NCI-H1417 treated with DMSO at 0.1 percent for 48 hours (cell line): ENCODE measurements at regions not wholly inside any gene's neighbourhood (a gene's known extent, or its start where the extent isn't known, plus 50 kb on each side); places are given as distances from the start of the nearest gene placed in this dataset.

Source experiments
- DNase-seq: peaks from one replicate; lab custom pipeline; 2025; lab: John Stamatoyannopoulos, UW

DNA sequence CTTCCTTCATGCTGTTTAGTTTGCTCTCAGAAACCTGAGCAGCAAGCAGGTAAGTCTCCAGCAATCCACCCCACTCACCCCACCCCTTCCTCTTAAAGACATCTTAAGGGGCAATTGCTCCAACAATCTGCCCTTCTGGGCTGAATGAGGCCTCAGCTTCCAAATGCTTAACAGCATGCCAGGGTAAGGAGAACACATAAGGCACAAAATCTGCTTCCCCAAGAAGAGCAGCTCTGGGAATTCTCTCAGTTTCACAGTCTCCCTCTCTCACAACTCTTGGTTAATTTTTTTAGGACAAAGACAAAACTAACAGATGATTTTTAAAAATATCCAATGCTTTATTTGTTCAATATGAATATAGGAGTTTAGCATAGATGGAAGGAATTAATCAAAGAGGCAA is 288.9 kb upstream of the CCDC196 start:
- no peak for DNase-seq

- no peak for DNase-seq
Measured at GRCh38 chr14:66206554-66206953, 279.6 kb upstream of the CCDC196 start.

- no peak for DNase-seq
Measured at GRCh38 chr14:66216763-66217162, 269.4 kb upstream of the CCDC196 start.

DNA sequence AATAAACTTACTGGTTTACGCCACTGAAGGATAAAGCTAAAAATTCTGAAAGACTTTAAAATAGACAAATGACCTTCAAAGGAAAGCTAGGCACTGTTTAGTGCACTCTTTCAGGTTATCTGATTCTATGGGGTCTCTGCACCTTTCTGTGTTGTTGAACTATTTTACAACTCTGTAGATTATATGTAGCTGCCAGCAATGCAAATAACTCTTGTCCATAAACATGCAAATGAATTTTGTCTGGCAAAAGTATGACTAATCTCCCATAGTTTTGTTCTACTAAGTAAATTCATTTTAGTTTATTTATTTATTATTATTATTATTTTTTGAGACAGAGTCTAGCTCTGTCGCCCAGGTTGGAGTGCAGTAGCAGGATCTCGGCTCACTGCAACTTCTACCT is 266.3 kb upstream of the CCDC196 start:
- DNase-seq: no peak

DNA sequence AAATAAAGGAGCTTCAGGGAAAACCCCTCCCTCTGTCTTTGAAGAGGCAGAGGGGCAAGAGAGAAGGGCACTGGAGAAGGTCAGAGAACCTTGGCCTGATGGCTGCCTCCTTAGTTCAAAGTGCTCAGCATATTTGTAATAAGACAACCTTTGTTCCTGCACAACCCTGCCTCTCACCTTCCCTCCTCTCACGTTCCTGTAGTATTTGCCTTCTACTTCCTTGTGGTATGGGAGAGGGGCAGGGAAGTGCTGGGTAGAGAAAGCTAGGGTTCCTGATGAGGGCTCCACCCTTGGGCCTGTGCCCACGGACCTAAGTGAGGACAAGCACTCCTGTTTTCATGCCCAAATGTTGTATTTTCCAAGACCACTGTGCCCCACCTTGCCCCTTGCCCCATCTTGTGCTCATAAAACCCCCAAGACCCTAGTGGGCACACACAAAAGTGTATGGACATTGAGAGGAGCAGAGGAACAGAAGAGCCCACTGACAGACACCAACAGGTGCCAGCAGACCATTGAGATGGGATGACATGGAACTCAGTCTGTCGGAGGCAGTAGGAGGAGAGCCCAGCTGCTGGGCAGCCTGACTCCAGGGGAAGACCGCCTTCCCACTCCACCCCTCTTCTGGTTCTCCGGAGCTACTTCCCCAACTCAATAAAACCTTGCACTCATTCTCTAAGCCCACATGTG is 261.5 kb upstream of the CCDC196 start:
- DNase-seq: no peak

GRCh38 chr14:66225337-66225736 is 260.8 kb upstream of the CCDC196 start:
- DNase-seq: no peak

DNA sequence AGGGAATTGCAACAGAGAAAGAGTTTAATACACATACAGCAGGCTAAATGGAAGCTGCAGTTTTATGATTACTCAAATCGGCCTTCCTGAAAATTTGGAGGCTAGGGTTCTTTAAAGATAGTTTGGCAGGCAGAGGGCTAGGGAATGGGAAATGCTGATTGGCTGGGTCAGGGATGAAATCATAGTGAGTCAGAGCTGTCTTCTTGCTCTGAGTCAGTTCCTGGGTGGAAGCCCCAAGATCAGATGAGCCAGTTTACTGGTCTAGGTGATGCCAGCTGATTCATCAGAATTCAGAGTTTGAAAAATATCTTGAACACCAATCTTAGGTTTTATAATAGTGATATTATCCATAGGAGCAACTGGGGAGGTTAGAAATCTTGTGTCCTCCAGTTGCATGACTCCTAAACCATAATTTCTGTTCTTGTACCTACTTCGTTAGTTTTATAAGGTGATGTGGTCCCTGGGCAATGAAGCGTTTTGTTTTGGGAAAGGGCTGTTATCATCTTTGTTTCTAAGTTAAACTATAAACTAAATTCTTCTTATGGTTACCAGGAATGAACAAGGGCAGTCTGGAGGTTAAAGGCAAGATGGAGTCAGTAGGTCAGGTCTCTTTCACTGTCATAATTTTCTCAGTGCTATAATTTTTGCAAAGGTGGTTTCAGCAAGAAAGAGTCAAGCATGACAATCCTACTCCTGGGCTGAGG is 257.8 kb upstream of the CCDC196 start:
- no peak for DNase-seq

- no peak for DNase-seq
Measured at GRCh38 chr14:66231820-66232219, 254.4 kb upstream of the CCDC196 start.

GRCh38 chr14:66233591-66233990 is 252.6 kb upstream of the CCDC196 start:
- no peak for DNase-seq

DNA sequence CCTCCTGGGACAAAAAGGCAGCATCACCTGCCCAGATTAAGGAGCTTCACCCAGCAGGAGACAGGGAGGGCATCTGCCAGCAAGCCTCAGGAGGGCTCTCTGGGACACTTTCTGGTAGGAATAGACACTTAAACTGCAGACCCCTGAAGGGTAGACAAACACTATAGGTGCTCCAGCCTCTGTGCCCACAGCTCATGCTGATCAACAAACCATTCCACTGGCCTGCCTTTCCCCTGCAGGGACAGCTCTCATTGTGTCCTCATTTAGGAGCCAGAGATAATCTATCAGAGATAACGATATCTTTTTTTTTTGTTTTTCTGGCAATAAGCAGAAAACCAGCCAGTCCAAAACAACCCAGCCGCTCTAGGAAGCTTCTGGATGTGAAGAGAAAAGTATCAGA is 251.8 kb upstream of the CCDC196 start:
- DNase-seq: no peak

- no peak for DNase-seq
Measured at GRCh38 chr14:66237741-66238140, 248.4 kb upstream of the CCDC196 start.

DNA sequence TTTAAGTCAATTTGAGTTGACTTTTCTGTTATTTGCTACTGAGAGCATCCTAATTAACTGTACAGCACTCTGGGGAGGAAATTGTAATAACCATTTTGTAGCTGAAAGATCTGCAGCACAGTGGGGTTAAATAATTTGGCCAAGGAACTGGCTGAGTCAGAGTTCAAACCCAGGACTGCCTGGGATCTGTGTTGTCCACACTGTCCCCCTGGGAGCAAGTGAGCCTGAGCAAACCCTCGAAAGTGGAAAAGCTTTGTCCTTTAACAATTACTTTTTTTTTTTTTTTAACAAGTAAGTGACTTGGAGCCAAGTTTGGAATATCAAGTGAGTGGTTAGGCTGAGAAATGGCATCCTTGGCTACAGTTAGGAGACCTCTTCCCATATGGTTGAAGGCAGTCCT is 247.2 kb upstream of the CCDC196 start:
- no peak for DNase-seq

DNA sequence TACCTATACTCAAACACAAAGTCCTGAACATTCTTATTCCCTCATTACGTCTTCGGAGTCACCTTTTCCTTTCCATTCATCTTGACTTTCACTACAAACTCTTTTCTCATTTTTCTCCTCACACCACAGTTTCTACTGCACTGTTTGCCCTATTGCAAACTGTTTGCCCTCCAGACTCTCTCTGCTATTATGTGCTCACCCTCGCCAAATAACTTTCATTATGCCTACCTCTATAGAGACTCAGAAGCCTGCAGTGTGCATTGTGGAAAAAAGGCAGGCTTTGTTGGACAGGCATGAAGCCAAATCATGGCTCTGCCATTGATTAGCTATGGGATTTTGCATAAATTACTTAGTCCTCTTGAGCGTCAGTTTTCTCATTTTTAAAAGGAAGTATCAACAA is 246.6 kb upstream of the CCDC196 start:
- DNase-seq: no peak

- no peak for DNase-seq
Measured at GRCh38 chr14:66240105-66240504, 246.1 kb upstream of the CCDC196 start.

- no peak for DNase-seq
Measured at GRCh38 chr14:66242001-66242400, 244.2 kb upstream of the CCDC196 start.

GRCh38 chr14:66244834-66245233 is 241.3 kb upstream of the CCDC196 start:
- DNase-seq: no peak

GRCh38 chr14:66247662-66248193 is 238.4 kb upstream of the CCDC196 start:
- no peak for DNase-seq

GRCh38 chr14:66248256-66248655 is 237.9 kb upstream of the CCDC196 start:
- DNase-seq: no peak

DNA sequence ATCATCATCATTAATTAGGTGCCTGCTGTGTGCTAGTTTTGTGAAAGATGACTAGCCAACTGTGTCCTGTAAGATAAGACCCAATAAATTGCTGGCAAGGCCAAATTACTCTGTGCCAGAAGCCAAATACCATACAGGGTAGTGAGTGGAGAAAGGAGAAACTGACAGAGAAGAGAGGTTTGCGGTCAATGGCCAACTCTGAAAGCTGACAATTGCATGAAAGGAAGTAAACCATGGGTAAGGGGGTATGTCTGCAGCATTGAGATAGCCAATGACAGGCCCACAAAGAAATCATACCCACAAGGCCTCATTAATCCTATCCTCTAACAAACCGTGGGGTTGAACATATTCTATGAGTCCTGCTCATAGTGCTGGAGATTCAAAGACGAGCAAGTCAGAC is 236.6 kb upstream of the CCDC196 start:
- no peak for DNase-seq

DNA sequence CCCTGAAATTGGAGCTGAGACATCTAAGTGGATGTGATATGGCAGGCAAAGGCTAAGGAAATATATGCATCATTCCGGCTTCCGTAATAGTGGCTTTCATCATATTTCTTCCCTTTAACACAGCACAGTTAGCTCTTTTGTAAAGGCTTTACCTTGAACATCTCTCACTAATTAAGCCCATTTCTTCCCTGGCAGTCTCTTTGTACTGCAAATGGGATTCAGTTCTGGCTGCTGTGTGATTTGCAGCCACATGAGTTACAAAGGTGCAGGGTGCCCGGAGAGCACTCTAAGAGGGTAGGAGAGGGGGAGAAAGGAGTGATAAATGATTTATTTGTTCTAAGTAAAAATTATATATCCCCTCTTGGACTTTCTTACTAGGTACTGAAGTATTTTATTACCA is 232.1 kb upstream of the CCDC196 start:
- no peak for DNase-seq

DNA sequence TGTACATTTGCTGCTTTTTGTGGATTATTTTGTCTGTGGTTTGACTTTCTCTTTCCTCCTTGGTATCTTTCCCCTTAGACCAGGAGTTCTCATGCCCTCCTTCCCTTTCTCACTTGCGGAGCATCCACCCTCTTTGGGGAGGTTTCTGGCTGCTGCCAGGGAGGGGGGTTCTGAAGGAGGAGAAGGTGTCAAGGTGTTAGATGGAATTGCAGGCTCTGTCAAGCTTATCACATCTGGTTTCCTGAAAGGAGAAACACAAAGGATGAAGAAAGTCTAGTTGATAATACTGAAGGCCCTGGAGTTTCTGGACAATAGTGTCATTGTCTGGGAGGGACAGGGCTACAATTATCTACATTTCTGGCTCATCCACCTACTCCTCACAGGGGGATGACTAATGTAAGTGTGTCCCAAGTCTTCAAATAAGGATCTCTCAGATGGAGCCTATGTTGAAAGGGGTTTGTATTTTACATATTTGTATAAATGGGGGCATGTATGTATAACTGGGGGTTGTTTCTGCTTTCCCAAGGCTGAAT is 217.3 kb upstream of the CCDC196 start:
- DNase-seq: no peak

GRCh38 chr14:66272221-66272620 is 213.9 kb upstream of the CCDC196 start:
- DNase-seq: no peak

DNA sequence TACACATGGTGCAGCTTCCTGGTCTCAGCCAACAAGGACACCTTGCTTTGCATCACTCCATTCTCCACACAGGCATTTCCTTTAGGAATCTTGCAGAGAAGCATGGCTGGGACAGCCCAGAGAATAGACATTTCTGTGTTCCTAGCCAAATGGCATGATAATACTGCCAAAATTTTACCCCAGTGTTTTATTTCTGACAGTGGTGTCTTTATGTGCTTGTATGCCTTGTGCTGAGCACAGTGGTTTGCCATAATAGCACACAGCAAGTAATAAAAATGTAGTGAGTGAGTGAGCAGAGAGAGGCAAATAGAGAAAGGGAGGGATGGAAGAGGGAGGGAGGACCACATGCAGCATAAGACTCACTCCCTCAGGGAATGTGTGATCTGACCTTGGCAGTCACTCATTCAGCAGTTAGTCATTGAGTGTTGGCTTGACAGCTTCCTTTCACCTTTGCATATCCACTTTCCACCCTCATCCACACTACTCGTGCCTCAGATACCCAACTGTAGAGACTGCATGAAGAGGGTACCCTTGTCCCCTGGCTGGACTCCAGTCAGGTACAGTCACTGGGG is 212.8 kb upstream of the CCDC196 start:
- no peak for DNase-seq
